Trophoblast cell (in vitro differentiated cells and primary cell): ENCODE measurements at regions not wholly inside any gene's neighbourhood (a gene's known extent, or its start where the extent isn't known, plus 50 kb on each side); places are given as distances from the start of the nearest gene placed in this dataset.
"Not testable (repeated sequence)": the region's sequence is repeated elsewhere in the genome, so short reads cannot be mapped to it uniquely, and the experiment has no call there.

ENCODE experiments used
- DNase-seq, 2 donors: peaks; one replicate each; pipeline ENCODE4 v3.0.0-alpha.2; 2016
- H2AFZ ChIP-seq: 2 replicates; pipeline ENCODE4 v1.6.1; 2013; ENCODE audit warnings: low read length, moderate library complexity, mild to moderate bottlenecking; ENCODE audit not compliant: insufficient read depth, poor library complexity
- H2AK5ac ChIP-seq: 2 replicates; pipeline ENCODE4 v1.6.1; 2013; ENCODE audit warnings: mild to moderate bottlenecking, low read length
- H2BK120ac ChIP-seq: 2 replicates; pipeline ENCODE4 v1.6.1; 2013; ENCODE audit warnings: low read length, mild to moderate bottlenecking, moderate library complexity; ENCODE audit not compliant: insufficient read depth, poor library complexity
- H2BK12ac ChIP-seq: 2 replicates; pipeline ENCODE4 v1.6.1; 2013; ENCODE audit warnings: mild to moderate bottlenecking, low read length, moderate library complexity
- H2BK5ac ChIP-seq: 2 replicates; pipeline ENCODE4 v1.6.1; 2013; ENCODE audit warnings: low read length, low read depth, moderate library complexity, mild to moderate bottlenecking; ENCODE audit not compliant: poor library complexity
- H3K14ac ChIP-seq: 2 replicates; pipeline ENCODE4 v1.6.1; 2013; ENCODE audit warnings: mild to moderate bottlenecking, low read length
- H3K18ac ChIP-seq: 2 replicates; pipeline ENCODE4 v1.6.1; 2013; ENCODE audit warnings: mild to moderate bottlenecking, low read length
- H3K23ac ChIP-seq: 2 replicates; pipeline ENCODE4 v1.6.1; 2013; ENCODE audit warnings: low read length
- H3K27ac ChIP-seq: 2 replicates; pipeline ENCODE4 v1.5.1; 2013; ENCODE audit warnings: low read depth, mild to moderate bottlenecking, inconsistent platforms, low read length, moderate library complexity
- H3K27me3 ChIP-seq: 2 replicates; pipeline ENCODE4 v1.6.1; 2013; ENCODE audit warnings: inconsistent platforms, mild to moderate bottlenecking, low read length, moderate library complexity; ENCODE audit not compliant: insufficient read depth
- H3K36me3 ChIP-seq, 2 experiments: 1 replicate in 1 of 2; 2 replicates in 1 of 2; pipeline ENCODE4 v1.6.1; 2013; ENCODE audit warnings: low read length in 2 of 2, mild to moderate bottlenecking in 2 of 2, moderate library complexity in 1 of 2; ENCODE audit not compliant: insufficient read depth in 2 of 2, control insufficient read depth in 1 of 2
- H3K4ac ChIP-seq: 2 replicates; pipeline ENCODE4 v1.6.1; 2013; ENCODE audit warnings: low read depth, mild to moderate bottlenecking, low read length, moderate library complexity
- H3K4me1 ChIP-seq, 2 experiments: 1 replicate in 1 of 2; 2 replicates in 1 of 2; pipeline ENCODE4 v1.6.1; 2013; ENCODE audit warnings: low read length in 2 of 2, mild to moderate bottlenecking in 2 of 2, moderate library complexity in 1 of 2; ENCODE audit not compliant: insufficient read depth in 2 of 2, control insufficient read depth in 1 of 2
- H3K4me2 ChIP-seq: 2 replicates; pipeline ENCODE4 v1.6.1; 2013; ENCODE audit warnings: inconsistent platforms, mild to moderate bottlenecking, low read length, moderate library complexity
- H3K4me3 ChIP-seq: 2 replicates; pipeline ENCODE4 v1.5.1; 2013; ENCODE audit warnings: mild to moderate bottlenecking, low read depth, low read length, inconsistent platforms
- H3K79me1 ChIP-seq: one replicate; pipeline ENCODE4 v1.6.1; 2013; ENCODE audit warnings: low read length
- H3K79me2 ChIP-seq: 2 replicates; pipeline ENCODE4 v1.6.1; 2013; ENCODE audit warnings: low read length, mild to moderate bottlenecking; ENCODE audit not compliant: control insufficient read depth, insufficient read depth, poor library complexity
- H3K9ac ChIP-seq: 2 replicates; pipeline ENCODE4 v1.6.1; 2013; ENCODE audit warnings: mild to moderate bottlenecking, low read length
- H3K9me3 ChIP-seq: 2 replicates; pipeline ENCODE4 v1.6.1; 2013; ENCODE audit warnings: low read depth, mild to moderate bottlenecking, control low read depth, inconsistent platforms, low read length; ENCODE audit not compliant: insufficient read depth
- H4K12ac ChIP-seq: 2 replicates; pipeline ENCODE4 v1.6.1; 2013; ENCODE audit warnings: low read depth, mild to moderate bottlenecking, low read length, moderate library complexity
- H4K8ac ChIP-seq: 2 replicates; pipeline ENCODE4 v1.6.1; 2013; ENCODE audit warnings: low read depth, mild to moderate bottlenecking, low read length, moderate library complexity
- H4K91ac ChIP-seq: one replicate; pipeline ENCODE4 v1.6.1; 2013; ENCODE audit warnings: low read depth, mild to moderate bottlenecking, low read length, moderate library complexity
- WGBS: extraction: QIAGEN DNeasy Blood & Tissue Kit; methylation state at CpG from one replicate; pipeline ENCODE4 v1.1.7; 2013; ENCODE audit warnings: missing lambda C conversion rate; ENCODE audit not compliant: insufficient read length, insufficient coverage; ENCODE audit errors: extremely low coverage; 5-methylcytosine and 5-hydroxymethylcytosine counted together

- H3K4me3 ChIP-seq, H2AFZ ChIP-seq, H2BK12ac ChIP-seq, H3K4ac ChIP-seq, H2BK120ac ChIP-seq, H3K18ac ChIP-seq, H3K14ac ChIP-seq, H3K36me3 ChIP-seq, H2BK5ac ChIP-seq, H3K4me1 ChIP-seq, H3K23ac ChIP-seq, DNase-seq, H3K9ac ChIP-seq, H3K9me3 ChIP-seq, H3K27ac ChIP-seq, H3K79me1 ChIP-seq, H3K4me2 ChIP-seq, H3K27me3 ChIP-seq, H3K79me2 ChIP-seq, H4K91ac ChIP-seq, H2AK5ac ChIP-seq, H4K8ac ChIP-seq, H4K12ac ChIP-seq: not testable (repeated sequence)
- no CpG with 5 or more reads among the region's 33 CpGs for WGBS
Observed at GRCh38 chrX:115840729-115841409, 279.9 kb downstream of the PLS3 start.

GRCh38 chrX:115850986-115851385, 290.0 kb downstream of the PLS3 start:
- H3K9me3 ChIP-seq, H2BK12ac ChIP-seq, H2BK5ac ChIP-seq, H3K4ac ChIP-seq, H3K79me2 ChIP-seq, H2AK5ac ChIP-seq, H3K9ac ChIP-seq, H2AFZ ChIP-seq, H3K23ac ChIP-seq, DNase-seq, H3K27me3 ChIP-seq, H3K14ac ChIP-seq, H4K12ac ChIP-seq, H3K36me3 ChIP-seq, H3K4me1 ChIP-seq, H4K8ac ChIP-seq, H3K79me1 ChIP-seq, H3K18ac ChIP-seq, H3K27ac ChIP-seq, H3K4me3 ChIP-seq, H4K91ac ChIP-seq, H3K4me2 ChIP-seq, H2BK120ac ChIP-seq: not testable (repeated sequence)
- WGBS = no CpG with 5 or more reads among the region's 23 CpGs

- H2BK120ac ChIP-seq, H3K79me1 ChIP-seq, H3K36me3 ChIP-seq, H3K4me2 ChIP-seq, H3K4me1 ChIP-seq, H2AFZ ChIP-seq, H3K14ac ChIP-seq, H3K23ac ChIP-seq, H3K4me3 ChIP-seq, H2AK5ac ChIP-seq, H3K9me3 ChIP-seq, H3K9ac ChIP-seq, H2BK12ac ChIP-seq, H3K79me2 ChIP-seq, H4K8ac ChIP-seq, H2BK5ac ChIP-seq, H4K91ac ChIP-seq, DNase-seq, H3K27me3 ChIP-seq, H3K27ac ChIP-seq, H3K18ac ChIP-seq, H4K12ac ChIP-seq, H3K4ac ChIP-seq: not testable (repeated sequence)
- WGBS = no CpG with 5 or more reads among the region's 32 CpGs
Observed at GRCh38 chrX:115853260-115853659, 292.3 kb downstream of the PLS3 start.

GRCh38 chrX:115881170-115881569, 289.4 kb upstream of the AGTR2 start:
- not testable (repeated sequence) for H3K4ac ChIP-seq, DNase-seq, H3K79me1 ChIP-seq, H2BK5ac ChIP-seq, H3K36me3 ChIP-seq, H2AK5ac ChIP-seq, H3K4me1 ChIP-seq, H3K27me3 ChIP-seq, H3K18ac ChIP-seq, H3K27ac ChIP-seq, H3K4me2 ChIP-seq, H4K12ac ChIP-seq, H2BK120ac ChIP-seq, H4K91ac ChIP-seq, H4K8ac ChIP-seq, H3K9me3 ChIP-seq, H2BK12ac ChIP-seq, H2AFZ ChIP-seq, H3K14ac ChIP-seq, H3K23ac ChIP-seq, H3K79me2 ChIP-seq, H3K4me3 ChIP-seq, H3K9ac ChIP-seq
- no CpG with 5 or more reads among the region's 15 CpGs for WGBS
